Thoracic aorta (tissue), 2 donors: ENCODE measurements at regions not wholly inside any gene's neighbourhood (a gene's known extent, or its start where the extent isn't known, plus 50 kb on each side); places are given as distances from the start of the nearest gene placed in this dataset.

Experiments
- ATAC-seq: fragments of 150-250 bp; one replicate; pipeline ENCODE4 v1.8.0; 2017; ENCODE audit warnings: low read depth; ENCODE audit not compliant: insufficient number of reproducible peaks, low FRiP score
- DNase-seq: peaks from one replicate; pipeline ENCODE4 v3.0.0-alpha.2; 2020; ENCODE audit warnings: low spot score
- H3K27ac ChIP-seq, 2 donors: fragments of 200-600 bp; sonication (generic); 1 replicate in 1 of 2; 2 replicates in 1 of 2; pipeline ENCODE4 v1.5.1; 2016; ENCODE audit warnings: mild to moderate bottlenecking in 2 of 2, moderate library complexity in 2 of 2
- H3K27me3 ChIP-seq: fragments of 200-600 bp; sonication (generic); replicated peaks from 2 replicates; pipeline ENCODE4 v1.6.0; 2016; ENCODE audit warnings: mild to moderate bottlenecking; ENCODE audit not compliant: insufficient read depth
- H3K36me3 ChIP-seq: fragments of 200-600 bp; sonication (generic); one replicate; pipeline ENCODE4 v1.5.1; 2016
- H3K4me1 ChIP-seq, 2 donors: fragments of 200-600 bp; sonication (generic); 1 replicate in 1 of 2; 2 replicates in 1 of 2; pipeline versions ENCODE4 v1.5.1 to v1.6.0; 2016; ENCODE audit warnings: low read depth in 2 of 2, mild to moderate bottlenecking in 1 of 2; ENCODE audit not compliant: control insufficient read depth in 1 of 2
- H3K4me3 ChIP-seq: fragments of 200-600 bp; sonication (generic); 2 replicates; pipeline ENCODE4 v1.5.1; 2016; ENCODE audit warnings: mild to moderate bottlenecking
- H3K9me3 ChIP-seq: fragments of 200-600 bp; sonication (generic); 2 replicates; pipeline ENCODE4 v1.5.1; 2016
- CTCF ChIP-seq: fragments of 200-600 bp; sonication (generic); IDR thresholded peaks from one replicate; pipeline ENCODE4 v1.5.1; 2019; ENCODE audit warnings: antibody characterized with exemption

DNA sequence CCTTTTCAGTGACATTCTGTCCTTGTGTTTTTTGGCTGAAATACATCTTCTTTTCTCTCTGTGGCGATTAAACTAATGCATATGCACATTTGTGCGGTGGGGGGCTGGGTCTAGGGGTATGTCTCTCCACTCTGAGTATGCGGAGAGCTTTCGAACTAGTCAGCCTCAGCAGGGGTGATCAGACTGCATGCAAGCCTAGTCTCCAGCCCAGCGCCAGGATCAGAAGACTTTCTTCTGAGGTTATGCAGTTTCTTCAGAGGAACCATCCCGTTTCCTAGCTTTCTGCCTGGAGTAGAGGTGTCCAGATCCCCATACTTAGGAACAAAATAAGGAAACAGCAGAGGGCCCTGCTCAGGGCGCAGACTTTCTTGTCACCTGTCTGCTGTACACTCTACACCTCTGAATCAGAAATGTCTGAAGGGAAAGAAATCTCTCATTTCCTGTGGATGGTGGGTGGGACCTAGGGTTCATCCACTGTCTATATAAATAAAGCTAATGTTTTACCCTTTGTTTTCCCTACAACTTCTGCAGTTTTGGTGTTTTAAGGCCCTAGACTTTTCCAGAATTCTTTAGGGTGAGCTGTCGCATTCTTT lies 230.4 kb downstream of the ABHD5 start:
- Histone ChIP-seq H3K27ac (no peak overlapping the region), H3K4me3 (no peak overlapping the region), H3K36me3 (no peaks in the 10 kb centered on the region), H3K27me3 (no peaks in the 10 kb centered on the region), H3K9me3 (no peaks in the 10 kb centered on the region), H3K4me1 (no peaks in the 10 kb centered on the region)
- DNase-seq (no peak), ATAC-seq (no peak)
- no peak for TF ChIP-seq CTCF

GRCh38 chr3:43922374-43922773 lies 231.6 kb downstream of the ABHD5 start:
- no peak for DNase-seq
- no peaks in the 10 kb centered on the region for H3K27me3 ChIP-seq

GRCh38 chr3:43923104-43923882 lies 232.6 kb downstream of the ABHD5 start:
- DNase-seq (no peak), ATAC-seq (no peak)
- Histone ChIP-seq H3K9me3 (no peaks in the 10 kb centered on the region), H3K27ac (no peak overlapping the region), H3K27me3 (no peaks in the 10 kb centered on the region), H3K4me3 (no peak overlapping the region), H3K36me3 (no peaks in the 10 kb centered on the region), H3K4me1 (no peaks in the 10 kb centered on the region)
- no peak for TF ChIP-seq CTCF

More at GRCh38 chr3:43922374-43922773, 231.6 kb downstream of the ABHD5 start:
- no peaks in the 10 kb centered on the region for H3K36me3 ChIP-seq
- H3K4me3 ChIP-seq, result no peak overlapping the region
- H3K9me3 ChIP-seq, result no peaks in the 10 kb centered on the region
- no peak for TF ChIP-seq CTCF
- ATAC-seq, result no peak
- no peaks in the 10 kb centered on the region for H3K4me1 ChIP-seq
- H3K27ac ChIP-seq, result no peak overlapping the region

DNA sequence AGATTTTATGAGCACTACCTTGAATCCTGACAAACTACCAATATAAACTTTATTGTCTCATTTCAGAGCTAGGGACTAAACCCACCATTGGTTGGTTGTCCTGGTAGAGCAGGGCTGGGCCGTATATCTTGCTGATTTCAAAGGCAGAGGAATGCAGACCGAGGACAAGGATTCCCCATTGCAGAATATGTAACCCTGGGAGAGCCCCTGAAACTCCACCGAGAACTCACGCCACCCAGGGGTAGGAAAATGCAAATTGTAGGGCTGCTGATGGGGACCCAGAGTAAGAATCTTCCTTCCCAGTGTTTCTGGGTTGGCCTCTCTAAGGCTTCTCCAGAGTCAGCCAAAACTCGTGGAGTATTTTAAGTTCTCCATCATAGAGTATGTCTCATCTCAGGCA lies 235.3 kb downstream of the ABHD5 start:
- no peak for TF ChIP-seq CTCF
- DNase-seq (no peak), ATAC-seq (no peak)
- no peak overlapping the region for H3K4me3 ChIP-seq
- no peaks in the 10 kb centered on the region for H3K4me1 ChIP-seq
- H3K27ac ChIP-seq, result no peak overlapping the region
- H3K36me3 ChIP-seq, result no peaks in the 10 kb centered on the region
- no peaks in the 10 kb centered on the region for H3K27me3 ChIP-seq
- no peaks in the 10 kb centered on the region for H3K9me3 ChIP-seq

GRCh38 chr3:43932921-43933320 lies 242.2 kb downstream of the ABHD5 start:
- ATAC-seq (no peak), DNase-seq (no peak)
- H3K27ac ChIP-seq, result no peak overlapping the region
- no peaks in the 10 kb centered on the region for H3K4me1 ChIP-seq
- H3K9me3 ChIP-seq, result no peaks in the 10 kb centered on the region
- no peak for TF ChIP-seq CTCF
- H3K36me3 ChIP-seq, result no peaks in the 10 kb centered on the region
- H3K4me3 ChIP-seq, result no peak overlapping the region
- H3K27me3 ChIP-seq, result no peaks in the 10 kb centered on the region
